Dermis microvascular lymphatic vessel endothelial cell (primary cell): ENCODE measurements at regions not wholly inside any gene's neighbourhood (a gene's known extent, or its start where the extent isn't known, plus 50 kb on each side); places are given as distances from the start of the nearest gene placed in this dataset.
A peak's percentile ranks its signal among the peaks of the same experiment; 100 is the strongest.
"Not testable (repeated sequence)": the region's sequence is repeated elsewhere in the genome, so short reads cannot be mapped to it uniquely, and the experiment has no call there.

ENCODE experiments used
- DNase-seq, 2 donors: peaks; one replicate each; pipeline versions ENCODE4 v3.0.0 to v3.0.0-alpha.2; 2010; ENCODE audit warnings: low read depth in 2 of 2

DNA sequence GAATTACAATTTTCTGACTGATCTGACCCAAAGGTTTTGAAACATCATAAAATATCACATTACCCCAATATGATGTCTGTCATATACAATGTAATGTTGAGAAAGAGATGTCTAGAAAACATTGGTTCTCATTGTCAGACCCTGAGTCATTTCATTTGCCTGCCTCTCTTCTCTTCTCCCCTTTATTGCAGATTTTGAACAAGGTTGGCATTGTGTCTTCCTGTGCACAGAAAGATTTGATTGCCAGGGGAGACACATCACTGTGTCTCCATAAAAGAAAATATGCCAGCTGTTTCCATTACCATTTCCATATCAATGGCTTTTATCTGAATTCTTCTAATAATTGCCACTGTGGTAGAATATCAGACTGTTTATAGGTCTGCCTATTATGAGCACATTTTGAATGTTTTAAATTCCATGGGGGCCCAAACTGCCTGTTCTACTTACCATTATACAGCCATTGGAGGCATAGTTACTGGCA is 65.6 kb downstream of the IFI44 start:
- no peak for DNase-seq

DNA sequence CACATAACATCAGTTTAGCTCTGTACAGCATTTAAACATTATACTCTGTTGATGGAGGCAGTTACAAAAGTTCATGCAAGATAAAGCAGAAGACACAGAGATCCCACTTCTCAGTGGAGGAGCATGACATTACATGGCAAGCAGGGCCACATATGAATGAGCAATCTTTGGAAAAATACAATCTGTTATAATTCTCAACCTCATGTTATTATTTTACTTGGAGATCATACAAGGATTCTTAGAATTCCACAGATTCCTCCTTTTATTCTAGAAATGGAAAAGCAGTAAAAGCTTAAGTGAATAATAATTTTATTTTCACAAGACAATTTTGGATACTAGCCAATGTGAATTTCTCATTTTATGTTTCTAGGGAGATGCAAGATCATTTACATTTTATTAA is 66.6 kb downstream of the IFI44 start:
- DNase-seq = peak in 1 of 2 donors; percentile 31

DNA sequence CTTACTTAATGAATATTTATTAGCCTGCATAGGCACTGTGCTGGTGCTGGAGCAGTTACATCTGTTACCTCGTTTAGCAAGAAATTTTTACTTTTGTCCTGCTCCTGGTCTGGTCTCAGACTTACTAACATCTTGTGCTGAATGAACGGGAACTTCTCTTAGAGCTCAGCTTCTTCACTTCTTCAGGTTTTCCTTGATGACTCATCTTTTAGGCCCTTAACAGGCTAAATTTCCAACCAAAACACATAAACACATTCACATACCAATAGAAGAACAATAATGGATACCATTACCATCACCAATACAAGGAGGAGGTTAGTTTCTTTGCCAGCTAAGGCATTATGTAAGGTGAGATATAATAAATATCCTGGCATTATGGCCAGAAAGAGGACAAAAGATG is 68.9 kb downstream of the IFI44 start:
- DNase-seq = no peak

DNA sequence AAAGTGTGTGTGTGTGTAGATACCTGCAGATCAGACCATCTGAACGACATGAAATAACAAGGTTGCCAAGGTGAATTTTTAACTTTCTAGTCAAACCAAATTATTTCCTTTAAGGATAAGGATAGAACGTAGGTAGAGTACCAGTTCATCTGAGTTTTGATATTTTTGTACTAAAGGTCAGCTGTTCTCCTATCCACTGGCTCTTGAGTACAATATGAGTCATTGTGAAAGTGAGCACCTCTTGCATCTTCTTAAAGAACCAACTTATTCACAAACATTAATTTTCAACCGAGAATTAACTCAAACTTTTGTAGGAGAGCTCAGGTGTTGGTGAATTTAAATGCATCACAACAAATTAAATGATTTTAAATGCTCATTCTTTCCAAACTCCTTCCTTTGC is 71.5 kb downstream of the IFI44 start:
- no peak for DNase-seq

DNA sequence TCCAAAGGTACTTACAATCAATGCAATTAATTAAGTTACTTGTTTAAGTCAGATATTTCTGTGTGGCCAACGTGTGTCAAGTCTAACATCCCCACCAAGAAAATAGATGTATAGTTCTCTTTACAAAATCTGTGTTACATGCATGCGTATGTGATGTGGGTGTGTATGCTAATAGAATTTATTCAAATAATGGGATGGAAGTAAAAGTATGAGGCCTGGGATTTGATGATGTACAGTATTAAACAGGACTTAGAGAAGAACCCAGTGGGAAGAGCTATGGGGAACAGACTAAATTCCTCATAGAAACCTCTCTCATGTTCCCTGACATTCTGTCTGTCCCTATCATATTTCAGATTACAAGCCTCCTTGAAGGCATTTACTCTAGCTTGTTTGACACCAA is 72.5 kb downstream of the IFI44 start:
- DNase-seq = no peak

DNA sequence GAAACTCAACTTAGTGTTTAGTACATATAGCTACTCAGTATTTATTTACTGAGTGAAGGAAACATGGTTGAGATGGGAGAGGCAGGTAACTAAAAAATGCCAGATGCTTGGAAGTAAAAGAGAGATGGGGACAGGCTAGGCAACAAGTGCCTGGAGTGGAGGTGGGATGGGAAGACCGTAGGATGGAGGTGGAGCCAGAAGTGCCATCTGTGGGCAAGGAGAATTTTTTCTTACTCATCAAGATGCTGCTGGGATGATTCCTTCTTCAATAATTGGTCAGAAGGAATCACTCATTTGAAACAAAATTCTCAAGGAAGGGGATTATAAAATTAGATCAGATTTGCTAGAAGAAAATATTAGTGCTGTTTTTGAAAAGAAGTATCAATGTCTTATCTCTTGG is 72.9 kb downstream of the IFI44 start:
- DNase-seq = no peak

DNA sequence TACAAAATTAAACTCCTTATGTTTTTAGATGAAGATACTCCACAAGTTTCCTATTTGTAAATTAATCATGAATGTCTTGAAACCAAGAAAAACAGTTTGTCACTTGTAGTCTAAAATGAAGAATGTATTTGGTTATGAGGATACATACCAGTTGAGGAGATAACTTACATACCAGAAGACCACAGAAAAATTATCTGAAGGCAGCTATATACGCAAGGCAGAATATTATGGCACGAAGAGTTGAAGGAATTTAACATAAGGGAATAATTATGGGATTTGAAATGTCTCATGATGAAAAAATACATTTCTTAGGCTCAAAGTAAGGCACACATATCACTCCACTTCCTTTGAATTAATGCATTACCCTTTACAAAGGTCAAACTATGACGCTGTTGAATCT is 73.3 kb downstream of the IFI44 start:
- DNase-seq = no peak

DNA sequence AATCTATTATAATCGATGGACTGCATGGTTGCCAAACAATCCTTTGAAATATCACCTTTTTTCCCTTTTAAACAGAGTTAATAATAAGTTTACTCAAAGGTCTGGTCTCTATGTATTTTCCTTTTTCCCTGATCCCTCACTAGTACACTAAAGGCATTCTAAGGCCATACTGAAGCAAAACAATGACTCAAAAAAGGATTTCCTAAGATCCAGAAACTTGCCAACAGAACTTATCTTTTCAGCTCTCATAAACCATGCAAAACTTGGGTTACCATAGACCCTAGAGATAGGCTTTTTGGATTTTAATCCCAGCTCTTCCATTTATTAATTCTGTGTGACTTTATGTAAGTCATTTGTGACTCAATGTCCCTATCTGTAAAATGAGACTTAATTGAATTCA is 77.1 kb downstream of the IFI44 start:
- DNase-seq = no peak

DNA sequence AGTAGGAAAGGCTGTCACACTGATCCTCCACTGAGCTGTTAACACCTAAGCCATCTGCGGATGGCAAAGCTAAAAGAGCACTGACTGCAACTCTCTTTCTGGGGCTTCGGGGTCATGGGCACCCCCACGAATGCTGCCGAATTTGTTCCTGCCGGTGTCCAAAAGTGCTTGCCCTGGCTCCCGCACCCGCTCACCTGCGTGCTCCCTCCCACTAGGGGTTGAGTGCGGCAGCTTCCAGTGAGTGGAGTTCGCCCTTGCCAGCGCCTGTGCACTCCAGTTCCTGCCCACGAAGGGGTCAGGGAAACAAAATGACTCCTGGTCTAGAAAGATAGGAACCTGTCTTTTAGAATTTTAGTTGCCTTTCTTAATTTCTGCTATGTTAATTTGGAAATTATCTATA is 78.7 kb downstream of the IFI44 start:
- DNase-seq = no peak

DNA sequence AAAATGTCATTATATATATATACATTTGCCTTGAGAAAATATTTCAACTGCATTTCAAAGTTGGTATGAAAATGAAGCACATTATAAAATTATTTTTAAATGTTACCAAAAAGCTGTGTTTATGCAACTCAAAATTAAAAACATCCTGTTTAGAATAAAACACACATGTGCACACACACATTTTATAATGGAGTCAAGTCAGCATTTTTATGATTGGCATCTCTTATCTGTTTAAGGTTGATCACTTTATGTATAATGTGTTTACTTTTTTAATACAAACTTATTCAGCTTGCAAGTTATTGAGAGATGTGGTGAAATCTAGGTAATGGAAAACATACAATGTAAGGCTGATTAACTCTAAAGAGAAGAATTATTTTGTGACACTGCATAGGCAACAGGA is 80.4 kb downstream of the IFI44 start:
- DNase-seq = no peak

DNA sequence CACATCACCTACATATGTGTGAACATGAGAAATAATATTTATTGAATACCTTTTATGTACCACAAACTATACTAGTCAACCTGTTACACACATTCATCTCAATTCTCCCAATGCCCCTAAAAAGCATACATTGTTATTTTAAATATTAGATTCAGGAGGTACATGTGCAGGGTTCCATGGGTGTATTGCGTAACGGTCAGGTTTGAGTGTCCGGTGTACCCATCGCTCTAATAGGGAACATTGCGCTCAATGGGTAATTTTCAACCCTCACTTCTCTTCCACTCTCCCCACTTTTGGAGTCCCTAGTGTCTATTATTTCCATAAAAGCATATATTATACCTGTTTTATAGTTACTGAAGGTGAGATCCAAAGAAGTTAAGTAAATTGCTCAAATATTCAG is 82.0 kb downstream of the IFI44 start:
- no peak for DNase-seq

DNA sequence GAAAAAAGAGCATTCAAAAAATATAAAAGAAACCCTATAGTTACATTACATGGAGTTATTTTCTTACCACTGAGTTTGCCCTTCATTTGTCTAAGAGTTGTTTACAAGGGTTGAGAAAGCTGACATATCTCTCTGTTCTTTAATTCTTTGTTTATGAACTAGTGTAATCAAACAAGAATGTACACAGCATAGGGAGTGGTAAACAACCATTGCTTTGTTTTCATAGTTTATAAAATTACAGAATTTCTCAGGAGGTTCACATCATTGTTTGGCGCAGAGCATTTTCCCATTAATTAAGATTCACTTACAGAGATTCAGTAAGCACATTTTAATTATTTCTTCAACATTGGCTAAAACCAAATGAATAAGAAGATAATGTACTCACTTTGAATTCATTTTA is 87.6 kb downstream of the IFI44 start:
- DNase-seq = no peak

DNA sequence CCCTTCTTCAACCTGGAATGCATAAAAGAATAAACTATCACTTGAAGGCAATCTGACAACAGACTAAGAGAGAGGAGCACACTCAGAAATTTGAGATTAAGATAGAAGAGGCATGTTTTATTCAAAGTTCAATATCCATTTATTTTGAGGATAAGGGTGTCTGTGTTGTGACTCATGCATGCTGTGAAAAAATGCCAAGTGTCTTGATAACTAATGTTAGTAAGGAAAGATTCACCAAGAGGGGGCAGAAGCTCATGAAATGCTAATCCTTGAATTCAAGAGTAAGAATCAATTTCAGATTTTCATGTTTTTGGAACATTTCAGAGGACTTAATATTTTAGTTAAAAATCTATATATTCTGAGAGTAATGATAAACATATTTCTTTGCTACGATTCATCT is 94.0 kb downstream of the IFI44 start:
- DNase-seq = no peak

DNA sequence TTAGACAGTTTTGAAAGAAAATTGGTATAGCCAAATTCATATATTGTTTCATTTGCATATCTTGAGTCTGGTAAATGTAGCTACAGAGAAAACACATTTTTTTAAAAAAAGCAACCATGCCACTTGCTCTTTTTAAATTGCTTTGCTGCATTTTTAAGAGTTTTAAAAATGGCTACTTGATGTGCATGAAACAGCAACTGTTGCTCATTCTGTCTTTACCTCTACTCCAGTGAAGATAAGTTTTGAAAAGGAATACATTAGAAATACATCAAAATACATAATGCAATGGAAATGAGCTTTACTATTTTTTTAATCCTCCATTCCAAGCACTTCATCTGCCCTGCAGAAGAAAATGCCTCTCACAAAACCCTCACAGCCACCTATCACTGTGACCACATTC is 95.5 kb downstream of the IFI44 start:
- no peak for DNase-seq

DNA sequence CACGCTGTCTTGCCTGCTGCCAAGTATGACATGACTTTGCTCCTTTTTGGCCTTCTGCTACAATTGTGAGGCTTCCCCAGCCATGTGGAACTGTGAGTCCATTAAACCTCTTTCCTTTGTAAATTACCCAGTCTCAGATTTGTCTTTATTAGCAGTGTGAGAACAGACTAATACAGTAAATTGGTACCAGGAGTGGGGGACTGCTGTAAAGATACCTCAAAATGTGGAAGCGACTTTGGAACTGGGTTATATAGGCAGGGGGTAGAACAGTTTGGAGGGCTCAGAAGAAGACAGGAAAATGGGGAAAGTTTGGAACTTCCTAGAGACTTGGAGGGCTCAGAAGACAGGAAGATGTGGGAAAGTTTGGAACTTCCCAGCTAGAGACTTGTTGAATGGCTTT is 104.0 kb downstream of the IFI44 start:
- not testable (repeated sequence) for DNase-seq

DNA sequence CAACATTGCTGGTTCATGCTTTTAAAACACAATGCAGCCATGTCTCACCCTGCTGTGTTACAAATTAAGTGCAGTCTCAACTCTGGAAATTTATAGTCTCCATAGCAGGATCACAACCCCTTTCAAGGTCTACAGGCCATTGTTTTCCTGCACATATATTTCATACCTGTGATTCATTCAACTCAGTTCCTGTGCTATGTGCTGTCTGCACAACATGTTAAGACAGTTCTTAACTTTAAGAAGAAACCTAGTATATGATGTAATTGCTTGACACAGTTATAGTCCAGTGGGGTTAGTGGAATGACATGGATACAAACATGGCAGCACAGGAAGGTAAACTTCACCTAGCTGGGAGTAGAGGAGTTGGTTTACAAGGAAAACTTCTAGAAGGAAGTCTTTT is 106.4 kb downstream of the IFI44 start:
- no peak for DNase-seq

DNA sequence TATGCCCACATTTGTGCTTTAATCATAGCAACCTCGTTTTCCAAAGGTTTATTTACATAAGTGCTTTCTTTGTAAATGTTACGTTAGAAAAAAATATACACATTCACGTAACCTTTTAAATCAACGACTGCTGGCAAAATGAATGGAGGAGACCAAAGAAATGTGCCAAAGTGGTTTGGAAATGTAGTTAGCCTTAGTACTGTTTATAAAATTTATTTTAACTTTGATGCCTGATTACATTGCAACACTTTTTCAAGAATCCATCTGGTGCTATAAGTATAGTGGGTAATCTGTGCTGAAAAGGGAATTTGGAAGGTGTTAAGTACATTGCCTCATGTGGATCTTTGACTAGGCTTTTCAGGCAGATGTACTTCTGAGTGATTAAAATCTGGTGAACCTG is 108.9 kb downstream of the IFI44 start:
- no peak for DNase-seq

DNA sequence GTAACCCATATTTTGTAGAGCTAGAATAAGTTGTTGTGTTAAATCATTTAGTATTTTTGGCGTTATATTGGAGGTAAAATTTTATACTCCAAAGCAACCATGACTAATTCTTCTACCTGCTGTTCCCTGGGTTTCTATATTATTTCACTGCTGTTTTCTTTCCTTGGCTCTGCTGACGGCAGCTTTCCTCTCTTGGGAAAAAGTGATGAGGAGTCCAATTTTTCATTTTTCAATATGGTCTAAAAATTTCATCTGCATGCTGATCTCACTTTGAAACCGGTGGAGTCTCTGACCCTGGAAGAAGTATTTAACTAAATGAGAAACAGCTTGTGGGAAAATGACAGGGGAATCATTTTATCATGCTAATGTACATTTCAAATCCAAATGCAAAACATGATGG is 110.2 kb downstream of the IFI44 start:
- no peak for DNase-seq

DNA sequence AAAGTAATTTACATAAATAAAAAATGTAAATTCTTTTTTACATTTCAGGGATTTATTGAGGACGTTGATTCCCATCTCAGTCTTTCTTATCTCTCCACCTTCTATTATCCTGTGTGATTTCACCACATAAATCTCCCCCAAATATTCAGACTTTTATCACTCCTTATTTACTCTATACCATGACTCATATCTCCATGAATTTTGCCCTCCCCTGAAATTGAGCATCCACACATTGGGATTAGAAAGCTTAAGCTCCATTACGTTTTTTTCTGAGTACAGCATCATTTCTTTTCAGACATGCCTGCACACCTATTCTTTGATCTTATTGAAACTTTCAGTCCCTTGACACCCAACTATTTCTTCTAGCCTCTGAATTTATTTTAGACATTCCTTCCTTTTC is 111.2 kb downstream of the IFI44 start:
- DNase-seq = no peak

DNA sequence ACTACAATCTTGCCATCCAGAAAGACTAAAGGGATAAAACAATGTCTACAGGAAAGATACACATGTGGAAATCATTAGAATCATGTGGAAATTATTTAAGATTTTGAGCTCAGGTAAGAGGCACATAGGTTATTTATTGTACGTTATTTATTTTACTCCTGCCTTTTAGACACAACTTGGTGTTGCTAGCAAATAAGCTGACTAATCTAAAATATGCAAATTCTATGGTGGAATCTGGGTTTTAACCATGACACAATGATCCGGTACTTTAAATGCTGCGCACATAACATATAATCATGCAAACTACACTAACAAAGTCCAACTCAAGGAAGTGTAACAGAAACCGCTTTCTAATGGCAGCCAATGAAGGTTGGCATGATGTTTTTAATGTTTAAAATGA is 112.5 kb downstream of the IFI44 start:
- no peak for DNase-seq

DNA sequence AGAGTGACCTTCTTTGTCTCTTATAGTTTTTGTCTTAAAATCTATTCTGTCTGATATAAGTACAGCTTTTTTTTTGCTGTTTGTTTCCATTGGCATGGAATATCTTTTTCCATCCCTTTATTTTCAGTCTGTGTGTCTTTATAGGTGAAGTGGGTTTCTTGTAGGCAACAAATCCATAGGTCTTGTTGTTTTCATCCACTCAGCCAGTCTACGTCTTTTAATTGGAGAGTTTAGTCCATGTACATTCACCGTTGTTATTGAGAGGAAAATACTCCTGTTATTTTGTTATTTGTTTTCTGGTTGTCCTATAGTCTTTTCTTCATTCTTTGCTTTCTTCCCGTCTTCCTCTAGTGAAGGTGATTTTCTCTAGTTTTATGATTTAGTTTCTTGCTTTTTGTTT is 115.9 kb downstream of the IFI44 start:
- DNase-seq = no peak

DNA sequence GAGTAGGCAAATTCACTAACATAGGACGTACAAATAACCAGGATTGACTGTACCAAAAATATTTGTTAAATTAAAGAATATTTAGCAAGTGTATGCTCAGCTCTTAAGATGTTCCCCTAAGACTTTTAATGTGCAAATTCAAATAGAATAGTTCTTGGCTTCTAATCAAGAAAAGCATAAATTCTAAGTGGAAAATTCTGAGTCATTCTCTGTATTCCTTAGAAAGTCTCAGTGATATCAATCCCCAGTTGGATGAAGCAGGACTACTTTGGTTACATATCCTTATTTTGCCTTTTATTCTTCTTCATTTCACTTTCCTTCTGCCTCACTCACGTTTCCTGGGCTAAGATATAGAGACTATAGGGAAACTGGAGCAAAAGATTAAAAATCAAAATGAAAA is 130.2 kb downstream of the IFI44 start:
- peak in 1 of 2 donors; percentile 12 for DNase-seq

DNA sequence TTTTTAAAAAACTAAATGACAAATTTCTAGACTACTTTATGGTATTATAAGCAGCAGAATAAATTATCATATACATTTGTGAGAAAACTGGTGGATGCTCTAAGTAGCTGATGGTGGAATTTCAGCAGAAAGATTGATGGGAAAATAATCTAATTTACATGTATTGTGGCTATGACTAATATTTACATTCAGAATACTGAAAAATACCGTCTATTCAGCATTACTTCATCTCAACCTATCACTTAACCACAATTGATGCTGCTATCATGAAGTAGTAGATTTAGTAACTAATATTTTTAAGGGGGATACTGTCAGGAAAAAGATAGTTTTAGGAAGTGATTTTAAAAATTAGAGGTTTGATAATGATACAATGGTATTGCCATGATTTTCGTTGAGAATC is 137.9 kb downstream of the IFI44 start:
- no peak for DNase-seq

DNA sequence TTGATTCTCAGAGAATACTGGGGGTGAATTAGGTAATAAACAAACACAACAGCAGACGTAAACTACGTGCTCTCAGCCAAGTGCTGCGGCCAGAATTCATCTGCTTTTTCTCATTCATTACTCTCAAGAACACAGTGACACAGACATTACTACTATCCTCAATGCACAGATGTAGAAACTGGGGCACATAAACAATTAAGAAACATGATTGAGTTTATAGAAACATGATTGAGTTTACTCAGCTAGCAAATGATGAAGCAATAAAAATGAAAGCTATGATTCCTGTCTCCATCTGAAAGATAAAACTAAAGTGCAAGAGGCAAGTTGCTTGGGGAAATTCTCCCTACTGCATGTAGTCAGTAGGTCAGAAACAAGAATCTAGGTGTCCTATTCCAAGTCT is 140.5 kb downstream of the IFI44 start:
- DNase-seq = no peak

DNA sequence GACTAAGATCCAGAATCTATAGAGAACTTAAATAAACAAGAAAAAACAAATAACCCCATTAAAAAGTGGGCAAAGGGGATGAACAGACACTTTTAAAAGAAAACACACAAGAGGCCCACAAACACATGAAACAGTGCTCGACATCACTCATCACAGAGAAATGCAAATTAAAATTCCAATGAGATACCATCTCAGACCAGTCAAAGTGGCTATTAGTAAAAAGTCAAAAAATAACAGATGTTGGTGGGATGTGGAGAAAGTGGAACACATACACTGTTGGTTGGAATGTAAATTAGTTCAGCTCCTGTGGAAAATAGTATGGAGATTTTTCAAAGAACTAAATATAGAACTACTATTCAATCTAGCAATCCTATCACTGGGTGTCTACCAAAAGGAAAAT is 143.1 kb downstream of the IFI44 start:
- no peak for DNase-seq
